ENCODE measurements at regions not wholly inside any gene's neighbourhood (a gene's known extent, or its start where the extent isn't known, plus 50 kb on each side); places are given as distances from the start of the nearest gene placed in this dataset.

- no peak for ATAC-seq
- no peak for TF ChIP-seq BACH2 (CRISPR knock-in tag; IDR thresholded peaks at IDR 0.05; ENCODE audit: borderline replicate concordance)
- TF ChIP-seq CREB5 (CRISPR knock-in tag; IDR thresholded peaks at IDR 0.05; ENCODE audit: low read depth), result no peak
- TF ChIP-seq TCF4 (CRISPR knock-in tag; IDR thresholded peaks at IDR 0.05; ENCODE audit: borderline replicate concordance), result no peak
- TF ChIP-seq ZC3H10 (CRISPR knock-in tag; IDR thresholded peaks at IDR 0.05), result no peak
- TF ChIP-seq SNAI2 (CRISPR knock-in tag; IDR thresholded peaks at IDR 0.05), result no peak
- no peak for TF ChIP-seq ZFP3 (CRISPR knock-in tag; IDR thresholded peaks at IDR 0.05)
- TF ChIP-seq PPARA (CRISPR knock-in tag; IDR thresholded peaks at IDR 0.05; ENCODE audit: borderline replicate concordance), result no peak
- TF ChIP-seq ZFP30 (CRISPR knock-in tag; IDR thresholded peaks at IDR 0.05), result no peak
- TF ChIP-seq CSDC2 (CRISPR knock-in tag; IDR thresholded peaks at IDR 0.05), result no peak
- TF ChIP-seq ISL1 (CRISPR knock-in tag; IDR thresholded peaks at IDR 0.05), result no peak
- TF ChIP-seq PATZ1 (CRISPR knock-in tag; IDR thresholded peaks at IDR 0.05; ENCODE audit: borderline replicate concordance), result no peak
- no peak for TF ChIP-seq ZNF70 (CRISPR knock-in tag; IDR thresholded peaks at IDR 0.05)
- TF ChIP-seq ESRRG (CRISPR knock-in tag; IDR thresholded peaks at IDR 0.05), result no peak
- TF ChIP-seq ARNTL (CRISPR knock-in tag; IDR thresholded peaks at IDR 0.05; ENCODE audit: borderline replicate concordance, low read depth), result no peak
- TF ChIP-seq OSR1 (CRISPR knock-in tag; IDR thresholded peaks at IDR 0.05), result no peak
These were observed 729.3 kb downstream of the CDH18 start for GRCh38 chr5:19258686-19259085.

GRCh38 chr5:19261879-19262278 lies 726.1 kb downstream of the CDH18 start:
- no peak for ATAC-seq
- TF ChIP-seq POU6F1 (CRISPR knock-in tag; IDR thresholded peaks at IDR 0.05; ENCODE audit: borderline replicate concordance, low read depth), result no peak
- TF ChIP-seq BACH2 (CRISPR knock-in tag; IDR thresholded peaks at IDR 0.05; ENCODE audit: borderline replicate concordance), result no peak
- TF ChIP-seq PPARA (CRISPR knock-in tag; IDR thresholded peaks at IDR 0.05; ENCODE audit: borderline replicate concordance), result no peak
- no peak for TF ChIP-seq ZNF8 (CRISPR knock-in tag; IDR thresholded peaks at IDR 0.05)
- no peak for TF ChIP-seq ISL1 (CRISPR knock-in tag; IDR thresholded peaks at IDR 0.05)
- TF ChIP-seq CSRNP3 (CRISPR knock-in tag; IDR thresholded peaks at IDR 0.05), result no peak
- TF ChIP-seq ARNTL (CRISPR knock-in tag; IDR thresholded peaks at IDR 0.05; ENCODE audit: borderline replicate concordance, low read depth), result no peak
- TF ChIP-seq ZNF70 (CRISPR knock-in tag; IDR thresholded peaks at IDR 0.05), result no peak
- no peak for TF ChIP-seq TCF4 (CRISPR knock-in tag; IDR thresholded peaks at IDR 0.05; ENCODE audit: borderline replicate concordance)
- no peak for TF ChIP-seq PATZ1 (CRISPR knock-in tag; IDR thresholded peaks at IDR 0.05; ENCODE audit: borderline replicate concordance)
- no peak for TF ChIP-seq CSDC2 (CRISPR knock-in tag; IDR thresholded peaks at IDR 0.05)
- no peak for TF ChIP-seq ZC3H10 (CRISPR knock-in tag; IDR thresholded peaks at IDR 0.05)
- TF ChIP-seq GLIS3 (CRISPR knock-in tag; IDR thresholded peaks at IDR 0.05), result no peak
- TF ChIP-seq RARB (CRISPR knock-in tag; IDR thresholded peaks at IDR 0.05), result no peak
- no peak for TF ChIP-seq TOX (CRISPR knock-in tag; IDR thresholded peaks at IDR 0.05; ENCODE audit: borderline replicate concordance)

- no peak for TF ChIP-seq ZFP30 (CRISPR knock-in tag; IDR thresholded peaks at IDR 0.05)
- ATAC-seq, result no peak
These were observed 723.2 kb downstream of the CDH18 start for GRCh38 chr5:19264821-19265220.

GRCh38 chr5:19266791-19267190 lies 721.2 kb downstream of the CDH18 start:
- TF ChIP-seq CSRNP3 (CRISPR knock-in tag; IDR thresholded peaks at IDR 0.05), result no peak
- no peak for TF ChIP-seq TCF4 (CRISPR knock-in tag; IDR thresholded peaks at IDR 0.05; ENCODE audit: borderline replicate concordance)
- no peak for TF ChIP-seq RARB (CRISPR knock-in tag; IDR thresholded peaks at IDR 0.05)
- TF ChIP-seq ZC3H10 (CRISPR knock-in tag; IDR thresholded peaks at IDR 0.05), result no peak
- no peak for ATAC-seq
